Neural progenitor cell (in vitro differentiated cells): ENCODE measurements at regions not wholly inside any gene's neighbourhood (a gene's known extent, or its start where the extent isn't known, plus 50 kb on each side); places are given as distances from the start of the nearest gene placed in this dataset.

Source experiments
- DNase-seq: peaks from one replicate; pipeline ENCODE4 v3.0.0-alpha.2; 2016; ENCODE audit warnings: low spot score
- H2AFZ ChIP-seq: fragments of 200-600 bp; sonication (generic); replicated peaks from 2 replicates; pipeline ENCODE4 v1.6.1; 2016; ENCODE audit warnings: antibody characterized with exemption
- H3F3A ChIP-seq: fragments of 200-600 bp; sonication (generic); 2 replicates; pipeline ENCODE4 v1.6.1; 2016; ENCODE audit warnings: antibody characterized with exemption, low read depth
- H3K27ac ChIP-seq: fragments of 200-600 bp; sonication (generic); 2 replicates; pipeline ENCODE4 v1.5.1; 2016; ENCODE audit warnings: mild to moderate bottlenecking
- H3K27me3 ChIP-seq: fragments of 200-600 bp; sonication (generic); 2 replicates; pipeline ENCODE4 v1.6.1; 2016; ENCODE audit warnings: mild to moderate bottlenecking, moderate library complexity
- H3K36me3 ChIP-seq: fragments of 200-600 bp; sonication (generic); 2 replicates; pipeline ENCODE4 v1.5.1; 2016
- H3K4me1 ChIP-seq: fragments of 200-600 bp; sonication (generic); 2 replicates; pipeline ENCODE4 v1.6.1; 2016; ENCODE audit warnings: mixed run types
- H3K4me2 ChIP-seq: fragments of 200-600 bp; sonication (generic); 2 replicates; pipeline ENCODE4 v1.6.1; 2016
- H3K4me3 ChIP-seq: fragments of 200-600 bp; sonication (generic); 2 replicates; pipeline ENCODE4 v1.5.1; 2016
- H3K79me2 ChIP-seq: fragments of 200-600 bp; sonication (generic); 2 replicates; pipeline ENCODE4 v1.6.1; 2016; ENCODE audit warnings: low read depth
- H3K9ac ChIP-seq: fragments of 200-600 bp; sonication (generic); 2 replicates; pipeline ENCODE4 v1.6.1; 2016
- H3K9me3 ChIP-seq: fragments of 200-600 bp; sonication (generic); 2 replicates; pipeline ENCODE4 v1.5.1; 2016; ENCODE audit warnings: low read depth
- H4K20me1 ChIP-seq: fragments of 200-600 bp; sonication (generic); 2 replicates; pipeline ENCODE4 v1.6.1; 2016; ENCODE audit warnings: low read depth
- H3K27ac Mint-ChIP-seq: 3 replicates; pipeline ENCODE4 v1.8.0; 2021; ENCODE audit warnings: mixed read lengths
- H3K27me3 Mint-ChIP-seq: 2 replicates; pipeline ENCODE4 v1.8.0; 2022; ENCODE audit warnings: low read depth, mild to moderate bottlenecking, inconsistent platforms, moderate library complexity, mixed read lengths; ENCODE audit not compliant: insufficient read depth
- H3K36me3 Mint-ChIP-seq: 3 replicates; pipeline ENCODE4 v1.8.0; 2021; ENCODE audit warnings: mixed read lengths
- H3K4me1 Mint-ChIP-seq: 3 replicates; pipeline ENCODE4 v1.8.0; 2021; ENCODE audit warnings: mixed read lengths
- H3K4me3 Mint-ChIP-seq: 3 replicates; pipeline ENCODE4 v1.8.0; 2021; ENCODE audit warnings: mild to moderate bottlenecking, moderate library complexity, mixed read lengths
- H3K9me3 Mint-ChIP-seq: 3 replicates; pipeline ENCODE4 v1.8.0; 2020; ENCODE audit warnings: mixed read lengths
- CTCF ChIP-seq: fragments of 200-600 bp; sonication (generic); IDR thresholded peaks from 2 replicates; pipeline ENCODE4 v1.5.1; 2017; ENCODE audit warnings: antibody characterized with exemption, mild to moderate bottlenecking
- EZH2 ChIP-seq: fragments of 200-600 bp; sonication (generic); IDR thresholded peaks from 2 replicates; pipeline ENCODE4 v1.6.1; 2017; ENCODE audit warnings: antibody characterized with exemption, mild to moderate bottlenecking, moderate library complexity
- EZH2phosphoT487 ChIP-seq: fragments of 200-600 bp; sonication (generic); IDR thresholded peaks from 2 replicates; pipeline ENCODE4 v1.6.1; 2017; ENCODE audit warnings: antibody characterized with exemption

- Histone ChIP-seq H3K4me2 (no peak overlapping the region), H3F3A (no peaks in the 10 kb centered on the region), H2AFZ (no peak overlapping the region), H3K9me3 (no peaks in the 10 kb centered on the region), H3K36me3 (no peaks in the 10 kb centered on the region), H4K20me1 (no peaks in the 10 kb centered on the region), H3K27me3 (no peaks in the 10 kb centered on the region), H3K4me1 (no peaks in the 10 kb centered on the region), H3K4me3 (no peak overlapping the region), H3K9ac (no peak overlapping the region), H3K79me2 (no peaks in the 10 kb centered on the region), H3K27ac (no peak overlapping the region)
- H3K4me1 Mint-ChIP-seq: no peaks in the 10 kb centered on the region
- no peaks in the 10 kb centered on the region for H3K36me3 Mint-ChIP-seq
- H3K27ac Mint-ChIP-seq: peak overlapping the region; percentile 21
- DNase-seq: no peak
- H3K27me3 Mint-ChIP-seq: peaks cover 8% of the 10 kb centered on the region
- no peak for TF ChIP-seq CTCF
- TF ChIP-seq EZH2: no peak
- no peak for TF ChIP-seq EZH2phosphoT487
- no peak overlapping the region for H3K4me3 Mint-ChIP-seq
- no peaks in the 10 kb centered on the region for H3K9me3 Mint-ChIP-seq
These were observed 129.3 kb upstream of the GJB5 start for GRCh38 chr1:34625521-34626015.

- H3K9me3 Mint-ChIP-seq: no peaks in the 10 kb centered on the region
These were observed 127.2 kb upstream of the GJB5 start for GRCh38 chr1:34627465-34628240.

GRCh38 chr1:34631126-34631525 lies 123.7 kb upstream of the GJB5 start:
- H3K36me3 ChIP-seq: no peaks in the 10 kb centered on the region
- no peak overlapping the region for H3K4me2 ChIP-seq
- H3K27ac Mint-ChIP-seq: no peak overlapping the region
- H3K4me1 Mint-ChIP-seq: no peaks in the 10 kb centered on the region
- H3K36me3 Mint-ChIP-seq: no peaks in the 10 kb centered on the region
- no peaks in the 10 kb centered on the region for H3K9me3 Mint-ChIP-seq
- no peaks in the 10 kb centered on the region for H3F3A ChIP-seq
- H3K9me3 ChIP-seq: no peaks in the 10 kb centered on the region
- TF ChIP-seq CTCF: no peak
- no peak for TF ChIP-seq EZH2
- TF ChIP-seq EZH2phosphoT487: no peak
- no peaks in the 10 kb centered on the region for H3K79me2 ChIP-seq
- H3K4me1 ChIP-seq: no peaks in the 10 kb centered on the region
- H4K20me1 ChIP-seq: no peaks in the 10 kb centered on the region
- H2AFZ ChIP-seq: no peak overlapping the region
- H3K4me3 Mint-ChIP-seq: no peak overlapping the region
- H3K27me3 Mint-ChIP-seq: peaks cover 9% of the 10 kb centered on the region
- no peak overlapping the region for H3K9ac ChIP-seq
- no peak for DNase-seq
- no peaks in the 10 kb centered on the region for H3K27me3 ChIP-seq
- H3K27ac ChIP-seq: no peak overlapping the region
- H3K4me3 ChIP-seq: no peak overlapping the region

More at GRCh38 chr1:34627465-34628240, 127.2 kb upstream of the GJB5 start:
- H3K27ac ChIP-seq: no peak overlapping the region
- Mint-ChIP-seq H3K27ac (no peak overlapping the region), H3K36me3 (no peaks in the 10 kb centered on the region), H3K27me3 (peaks cover 6% of the 10 kb centered on the region), H3K4me3 (no peak overlapping the region), H3K4me1 (no peaks in the 10 kb centered on the region)
- H3K27me3 ChIP-seq: no peaks in the 10 kb centered on the region
- H3K9me3 ChIP-seq: no peaks in the 10 kb centered on the region
- H3K4me3 ChIP-seq: no peak overlapping the region
- H4K20me1 ChIP-seq: no peaks in the 10 kb centered on the region
- DNase-seq: no peak
- TF ChIP-seq EZH2phosphoT487: no peak
- TF ChIP-seq EZH2: no peak
- no peak for TF ChIP-seq CTCF
- H3K79me2 ChIP-seq: no peaks in the 10 kb centered on the region
- no peaks in the 10 kb centered on the region for H3F3A ChIP-seq
- no peaks in the 10 kb centered on the region for H3K4me1 ChIP-seq
- H3K9ac ChIP-seq: no peak overlapping the region
- H3K4me2 ChIP-seq: no peak overlapping the region
- H2AFZ ChIP-seq: no peak overlapping the region
- H3K36me3 ChIP-seq: no peaks in the 10 kb centered on the region
